Stimulated activated naive CD8-positive, alpha-beta T cell treated with anti-CD3 and anti-CD28 coated beads, Interleukin-15, Interleukin-2, amounts not matched to agents 100 U/mL and 50 U/mL, for 24 hours (primary cell): ENCODE measurements at regions not wholly inside any gene's neighbourhood (a gene's known extent, or its start where the extent isn't known, plus 50 kb on each side); places are given as distances from the start of the nearest gene placed in this dataset.
"Not testable (repeated sequence)": the region's sequence is repeated elsewhere in the genome, so short reads cannot be mapped to it uniquely, and the experiment has no call there.

Source experiments
- ATAC-seq: fragments of 150-1000 bp; cut with Tn5 transposase; one replicate; pipeline ENCODE4 v1.10.0; 2021
- DNase-seq: peaks from one replicate; pipeline ENCODE4 v3.0.0; 2021

GRCh38 chr2:215832791-215833190 is 180.6 kb downstream of the MREG start:
- DNase-seq (no peak), ATAC-seq (no peak)

GRCh38 chr2:215831296-215831913 is 181.9 kb downstream of the MREG start:
- ATAC-seq: no peak
- DNase-seq: no peak

GRCh38 chr2:215830304-215830703 is 183.0 kb downstream of the MREG start:
- no peak for ATAC-seq

GRCh38 chr2:215829261-215829660 is 184.1 kb downstream of the MREG start:
- ATAC-seq: no peak

More at GRCh38 chr2:215830304-215830703, 183.0 kb downstream of the MREG start:
- DNase-seq: no peak

GRCh38 chr2:215828528-215829184 is 184.7 kb downstream of the MREG start:
- peak; percentile 65 for ATAC-seq
- DNase-seq: peak; percentile 43

More at GRCh38 chr2:215829261-215829660, 184.1 kb downstream of the MREG start:
- no peak for DNase-seq

GRCh38 chr2:215826838-215827441 is 186.4 kb downstream of the MREG start:
- no peak for DNase-seq
- ATAC-seq: no peak

- no peak for DNase-seq
- no peak for ATAC-seq
Measured at GRCh38 chr2:215826376-215826775, 187.0 kb downstream of the MREG start.

GRCh38 chr2:215825707-215826106 is 187.6 kb downstream of the MREG start:
- DNase-seq (no peak), ATAC-seq (no peak)

- not testable (repeated sequence) for ATAC-seq
Measured at GRCh38 chr2:215821298-215821697, 192.1 kb downstream of the MREG start.

GRCh38 chr2:215819713-215820112 is 193.6 kb downstream of the MREG start:
- ATAC-seq, DNase-seq: not testable (repeated sequence)

More at GRCh38 chr2:215821298-215821697, 192.1 kb downstream of the MREG start:
- DNase-seq: not testable (repeated sequence)

GRCh38 chr2:215817046-215817445 is 196.3 kb downstream of the MREG start:
- DNase-seq (no peak), ATAC-seq (no peak)

GRCh38 chr2:215816424-215816823 is 196.9 kb downstream of the MREG start:
- no peak for DNase-seq
- no peak for ATAC-seq

GRCh38 chr2:215815960-215816359 is 197.4 kb downstream of the MREG start:
- DNase-seq (no peak), ATAC-seq (no peak)

GRCh38 chr2:215812966-215813365 is 200.4 kb downstream of the MREG start:
- DNase-seq: no peak
- no peak for ATAC-seq

GRCh38 chr2:215811409-215812345 is 201.7 kb downstream of the MREG start:
- ATAC-seq (no peak), DNase-seq (no peak)

GRCh38 chr2:215811003-215811402 is 202.3 kb downstream of the MREG start:
- no peak for ATAC-seq
- DNase-seq: no peak

GRCh38 chr2:215808996-215809395 is 204.4 kb downstream of the MREG start:
- ATAC-seq (no peak), DNase-seq (no peak)

GRCh38 chr2:215808194-215808593 is 205.2 kb downstream of the MREG start:
- no peak for DNase-seq
- ATAC-seq: no peak

GRCh38 chr2:215805493-215805892 is 207.9 kb downstream of the MREG start:
- ATAC-seq (no peak), DNase-seq (no peak)

GRCh38 chr2:215803150-215803549 is 210.2 kb downstream of the MREG start:
- ATAC-seq (no peak), DNase-seq (no peak)

GRCh38 chr2:215799194-215799593 is 214.2 kb downstream of the MREG start:
- ATAC-seq: no peak
- DNase-seq: no peak

GRCh38 chr2:215797676-215798075 is 215.7 kb downstream of the MREG start:
- ATAC-seq: no peak

More at GRCh38 chr2:215797676-215798075, 215.7 kb downstream of the MREG start:
- DNase-seq: no peak
